ENCODE measurements at regions not wholly inside any gene's neighbourhood (a gene's known extent, or its start where the extent isn't known, plus 50 kb on each side); places are given as distances from the start of the nearest gene placed in this dataset.

GRCh38 chr11:13108416-13108815 is 99.3 kb downstream of the RASSF10 start:
- H3K4me1 ChIP-seq (ENCODE audit: insufficient read depth, low read length) = peaks cover 26% of the 10 kb centered on the region
- H3K36me3 ChIP-seq (ENCODE audit: low read depth, low read length) = no peaks in the 10 kb centered on the region
- no peaks in the 10 kb centered on the region for H3K27me3 ChIP-seq (ENCODE audit: low read length)
- H2AFZ ChIP-seq (ENCODE audit: low read length) = no peak overlapping the region
- ChIA-PET CTCF (no interaction called here), POLR2A (ENCODE audit: unreplicated experiment) (no interaction called here)
- H4K20me1 ChIP-seq (ENCODE audit: low read length) = no peaks in the 10 kb centered on the region
- intact Hi-C loops (cut with micrococcal nuclease) = no loop called here
- ATAC-seq = no peak
- H3K4me2 ChIP-seq (ENCODE audit: low read length) = no peak overlapping the region
- no peaks in the 10 kb centered on the region for H3F3A ChIP-seq (ENCODE audit: low read length, unreplicated experiment)
- no peak overlapping the region for H3K27ac ChIP-seq (ENCODE audit: low read length)
- BruUV-seq (replicated peaks) = no TSS peak
- H3K4me3 ChIP-seq (ENCODE audit: low read length) = no peak overlapping the region
- no peak overlapping the region for H3K9ac ChIP-seq (ENCODE audit: low read length)
- H3K9me3 ChIP-seq (ENCODE audit: low read length) = no peaks in the 10 kb centered on the region
- peak; percentile 17 for DNase-seq
- no peaks in the 10 kb centered on the region for H3K9me2 ChIP-seq (replicated peaks; ENCODE audit: low read length)
- TF ChIP-seq EZH2phosphoT487 (IDR thresholded peaks at IDR 0.05; ENCODE audit: borderline replicate concordance, low read length) = no peak
- TF ChIP-seq CTCF (conservative IDR thresholded peaks at IDR 0.05; ENCODE audit: low read depth, low read length) = no peak
- no peak for TF ChIP-seq EZH2 (IDR thresholded peaks at IDR 0.05; ENCODE audit: low read length, unreplicated experiment)
- no peaks in the 10 kb centered on the region for H3K79me2 ChIP-seq (ENCODE audit: low read length)

- H3K9me3 ChIP-seq (ENCODE audit: low read length) = no peaks in the 10 kb centered on the region
- no peak for TF ChIP-seq CTCF (conservative IDR thresholded peaks at IDR 0.05; ENCODE audit: low read depth, low read length)
- H3K27ac ChIP-seq (ENCODE audit: low read length) = no peak overlapping the region
- H3K4me2 ChIP-seq (ENCODE audit: low read length) = no peak overlapping the region
- no peaks in the 10 kb centered on the region for H3K36me3 ChIP-seq (ENCODE audit: low read depth, low read length)
- no peak overlapping the region for H2AFZ ChIP-seq (ENCODE audit: low read length)
- no peaks in the 10 kb centered on the region for H4K20me1 ChIP-seq (ENCODE audit: low read length)
- no TSS peak for BruUV-seq (replicated peaks)
- no peaks in the 10 kb centered on the region for H3K79me2 ChIP-seq (ENCODE audit: low read length)
- no peaks in the 10 kb centered on the region for H3F3A ChIP-seq (ENCODE audit: low read length, unreplicated experiment)
- ChIA-PET POLR2A (ENCODE audit: unreplicated experiment) (no interaction called here), CTCF (no interaction called here)
- no peak overlapping the region for H3K4me3 ChIP-seq (ENCODE audit: low read length)
- intact Hi-C loops (cut with micrococcal nuclease) = no loop called here
- no peaks in the 10 kb centered on the region for H3K27me3 ChIP-seq (ENCODE audit: low read length)
- DNase-seq = peak; percentile 67
- no peak overlapping the region for H3K9ac ChIP-seq (ENCODE audit: low read length)
- H3K4me1 ChIP-seq (ENCODE audit: insufficient read depth, low read length) = peaks cover 32% of the 10 kb centered on the region
- H3K9me2 ChIP-seq (replicated peaks; ENCODE audit: low read length) = no peaks in the 10 kb centered on the region
- no peak for ATAC-seq
These were observed 100.5 kb downstream of the RASSF10 start for GRCh38 chr11:13109616-13110015.

- TF ChIP-seq EZH2phosphoT487 (IDR thresholded peaks at IDR 0.05; ENCODE audit: borderline replicate concordance, low read length) (no peak), CTCF (conservative IDR thresholded peaks at IDR 0.05; ENCODE audit: low read depth, low read length) (no peak), EZH2 (IDR thresholded peaks at IDR 0.05; ENCODE audit: low read length, unreplicated experiment) (no peak)
These were observed 101.0 kb downstream of the RASSF10 start for GRCh38 chr11:13110145-13110544.

More at GRCh38 chr11:13110145-13110544, 101.0 kb downstream of the RASSF10 start:
- Histone ChIP-seq H3F3A (ENCODE audit: low read length, unreplicated experiment) (no peaks in the 10 kb centered on the region), H3K9me3 (ENCODE audit: low read length) (no peaks in the 10 kb centered on the region), H3K27me3 (ENCODE audit: low read length) (no peaks in the 10 kb centered on the region), H4K20me1 (ENCODE audit: low read length) (no peaks in the 10 kb centered on the region), H3K36me3 (ENCODE audit: low read depth, low read length) (no peaks in the 10 kb centered on the region), H3K79me2 (ENCODE audit: low read length) (no peaks in the 10 kb centered on the region), H3K4me3 (ENCODE audit: low read length) (no peak overlapping the region), H3K9ac (ENCODE audit: low read length) (no peak overlapping the region), H2AFZ (ENCODE audit: low read length) (no peak overlapping the region), H3K9me2 (replicated peaks; ENCODE audit: low read length) (no peaks in the 10 kb centered on the region), H3K4me1 (ENCODE audit: insufficient read depth, low read length) (peaks cover 36% of the 10 kb centered on the region), H3K4me2 (ENCODE audit: low read length) (no peak overlapping the region), H3K27ac (ENCODE audit: low read length) (peak overlapping the region; percentile 67)
- ChIA-PET CTCF (no interaction called here), POLR2A (ENCODE audit: unreplicated experiment) (interaction anchor here (0.6 kb wide), 1 partner anchor 27 kb away, joined by 5 read pairs; no protein-coding TSS in a partner anchor)
- BruUV-seq (replicated peaks) = no TSS peak
- intact Hi-C loops (cut with micrococcal nuclease) = no loop called here
- DNase-seq (peak; percentile 1), ATAC-seq (no peak)

Data from PC-3 (cell line).